ENCODE measurements at regions not wholly inside any gene's neighbourhood (a gene's known extent, or its start where the extent isn't known, plus 50 kb on each side); places are given as distances from the start of the nearest gene placed in this dataset.

DNA sequence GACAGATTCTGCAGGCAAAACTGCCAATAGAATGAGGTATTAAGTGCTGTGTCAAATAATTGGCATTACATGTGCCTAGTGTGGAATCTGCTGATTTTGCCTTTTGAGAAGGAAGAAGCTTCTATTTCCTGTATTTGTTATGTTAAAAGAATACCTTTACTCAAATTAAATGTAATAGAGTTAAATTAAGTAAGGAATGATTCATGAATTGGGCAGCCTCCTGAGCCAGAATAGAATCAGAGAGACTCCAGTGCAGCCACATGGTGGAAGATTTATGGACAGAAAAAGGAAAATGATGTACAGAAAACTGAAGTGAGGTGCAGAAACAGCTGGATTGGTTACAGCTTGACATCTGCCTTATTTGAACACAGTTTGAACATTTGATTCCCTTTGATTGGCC is 464.4 kb upstream of the SEMA6A start:
- ATAC-seq (no peak), DNase-seq (no peak)
- H3K27ac Mint-ChIP-seq = no peak overlapping the region
- Histone ChIP-seq H3K27ac (ENCODE audit: low read length) (no peak overlapping the region), H3K36me3 (ENCODE audit: control insufficient read depth, insufficient read depth, low read length) (no peaks in the 10 kb centered on the region), H3K4me3 (ENCODE audit: low read length) (no peak overlapping the region), H3K4me1 (ENCODE audit: control insufficient read depth, insufficient read depth, low read length) (no peaks in the 10 kb centered on the region), H3K27me3 (ENCODE audit: control insufficient read depth, insufficient read depth, low read length) (no peaks in the 10 kb centered on the region), H3K9me3 (ENCODE audit: control insufficient read depth, insufficient read depth, low read length) (no peaks in the 10 kb centered on the region)
- TF ChIP-seq, protein P1, sequence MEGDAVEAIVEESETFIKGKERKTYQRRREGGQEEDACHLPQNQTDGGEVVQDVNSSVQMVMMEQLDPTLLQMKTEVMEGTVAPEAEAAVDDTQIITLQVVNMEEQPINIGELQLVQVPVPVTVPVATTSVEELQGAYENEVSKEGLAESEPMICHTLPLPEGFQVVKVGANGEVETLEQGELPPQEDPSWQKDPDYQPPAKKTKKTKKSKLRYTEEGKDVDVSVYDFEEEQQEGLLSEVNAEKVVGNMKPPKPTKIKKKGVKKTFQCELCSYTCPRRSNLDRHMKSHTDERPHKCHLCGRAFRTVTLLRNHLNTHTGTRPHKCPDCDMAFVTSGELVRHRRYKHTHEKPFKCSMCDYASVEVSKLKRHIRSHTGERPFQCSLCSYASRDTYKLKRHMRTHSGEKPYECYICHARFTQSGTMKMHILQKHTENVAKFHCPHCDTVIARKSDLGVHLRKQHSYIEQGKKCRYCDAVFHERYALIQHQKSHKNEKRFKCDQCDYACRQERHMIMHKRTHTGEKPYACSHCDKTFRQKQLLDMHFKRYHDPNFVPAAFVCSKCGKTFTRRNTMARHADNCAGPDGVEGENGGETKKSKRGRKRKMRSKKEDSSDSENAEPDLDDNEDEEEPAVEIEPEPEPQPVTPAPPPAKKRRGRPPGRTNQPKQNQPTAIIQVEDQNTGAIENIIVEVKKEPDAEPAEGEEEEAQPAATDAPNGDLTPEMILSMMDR (IDR thresholded peaks at IDR 0.05) = no peak
- H3K36me3 Mint-ChIP-seq = no peaks in the 10 kb centered on the region
- peaks cover 3 to 7% of the 10 kb centered on the region in 2 donors for H3K9me3 Mint-ChIP-seq
- intact Hi-C loops (cut with micrococcal nuclease) = no loop called here
- H3K27me3 Mint-ChIP-seq (ENCODE audit: low read depth in 2 of 2) = no peaks in the 10 kb centered on the region
- H3K4me1 Mint-ChIP-seq = no peaks in the 10 kb centered on the region
- H3K4me3 Mint-ChIP-seq = no peak overlapping the region

DNA sequence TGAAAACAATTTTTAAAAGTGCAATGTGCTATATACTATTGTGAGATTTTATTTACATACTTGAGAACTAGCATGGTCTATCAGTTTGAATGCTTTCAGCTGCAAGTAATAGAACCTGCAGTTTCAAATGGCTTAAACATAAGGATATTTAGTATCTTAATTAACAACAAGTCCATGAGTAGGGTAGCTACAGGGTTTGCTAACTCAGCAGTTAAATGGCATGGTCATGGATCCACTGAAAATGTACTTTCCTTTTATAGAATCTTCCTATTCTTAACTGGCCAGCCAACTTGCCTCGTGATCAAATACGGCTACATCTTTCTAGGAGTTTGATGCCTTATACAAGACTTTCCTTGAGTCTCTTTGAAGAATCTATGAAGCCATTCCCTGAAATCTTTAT is 452.8 kb upstream of the SEMA6A start:
- H3K9me3 Mint-ChIP-seq = peaks cover 2 to 12% of the 10 kb centered on the region in 2 donors
- intact Hi-C loops (cut with micrococcal nuclease) = no loop called here
- DNase-seq = no peak
- no peak overlapping the region for H3K27ac ChIP-seq (ENCODE audit: low read length)
- TF ChIP-seq, protein P1 (IDR thresholded peaks at IDR 0.05) = no peak
- no peak overlapping the region for H3K27ac Mint-ChIP-seq
- no peak overlapping the region for H3K4me3 Mint-ChIP-seq
- H3K27me3 ChIP-seq (ENCODE audit: control insufficient read depth, insufficient read depth, low read length) = no peaks in the 10 kb centered on the region
- H3K27me3 Mint-ChIP-seq (ENCODE audit: low read depth in 2 of 2) = no peaks in the 10 kb centered on the region
- 96% methylated on average over 2 of the region's 2 CpGs for WGBS (ENCODE audit: insufficient coverage)
- no peaks in the 10 kb centered on the region for H3K9me3 ChIP-seq (ENCODE audit: control insufficient read depth, insufficient read depth, low read length)
- no peaks in the 10 kb centered on the region for H3K36me3 Mint-ChIP-seq
- no peaks in the 10 kb centered on the region for H3K4me1 ChIP-seq (ENCODE audit: control insufficient read depth, insufficient read depth, low read length)
- no peaks in the 10 kb centered on the region for H3K4me1 Mint-ChIP-seq
- ATAC-seq = no peak
- H3K36me3 ChIP-seq (ENCODE audit: control insufficient read depth, insufficient read depth, low read length) = no peaks in the 10 kb centered on the region
- H3K4me3 ChIP-seq (ENCODE audit: low read length) = no peak overlapping the region

DNA sequence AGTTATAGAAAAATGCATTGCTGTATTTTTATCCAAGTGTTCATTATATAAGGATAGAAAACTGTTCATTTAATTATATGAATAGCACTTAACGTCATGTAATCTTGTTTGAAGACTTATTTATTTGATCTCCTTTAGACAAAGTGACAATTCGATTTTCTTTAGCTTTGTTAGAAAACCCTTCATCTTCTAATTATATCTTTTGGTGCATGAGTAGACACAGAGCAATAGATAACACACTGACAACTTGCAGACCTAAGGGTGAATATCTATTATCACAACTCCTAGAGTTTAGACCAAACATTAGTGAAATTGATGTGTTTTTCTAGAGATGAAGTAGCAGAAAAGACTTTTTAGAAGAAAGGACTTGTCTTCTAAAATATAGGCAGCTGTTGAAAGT is 446.4 kb upstream of the SEMA6A start:
- ATAC-seq (no peak), DNase-seq (no peak)
- H3K4me3 Mint-ChIP-seq = no peak overlapping the region
- H3K9me3 Mint-ChIP-seq = peaks cover 0 to 5% of the 10 kb centered on the region in 2 donors
- H3K9me3 ChIP-seq (ENCODE audit: control insufficient read depth, insufficient read depth, low read length) = no peaks in the 10 kb centered on the region
- TF ChIP-seq, protein P1 (IDR thresholded peaks at IDR 0.05) = no peak
- WGBS (ENCODE audit: insufficient coverage) = 40% methylated on average over 1 of the region's 2 CpGs
- H3K4me1 ChIP-seq (ENCODE audit: control insufficient read depth, insufficient read depth, low read length) = no peaks in the 10 kb centered on the region
- no peak overlapping the region for H3K27ac Mint-ChIP-seq
- no peak overlapping the region for H3K4me3 ChIP-seq (ENCODE audit: low read length)
- H3K27me3 ChIP-seq (ENCODE audit: control insufficient read depth, insufficient read depth, low read length) = no peaks in the 10 kb centered on the region
- no peaks in the 10 kb centered on the region for H3K27me3 Mint-ChIP-seq (ENCODE audit: low read depth in 2 of 2)
- no peak overlapping the region for H3K27ac ChIP-seq (ENCODE audit: low read length)
- H3K36me3 Mint-ChIP-seq = no peaks in the 10 kb centered on the region
- no peaks in the 10 kb centered on the region for H3K36me3 ChIP-seq (ENCODE audit: control insufficient read depth, insufficient read depth, low read length)
- intact Hi-C loops (cut with micrococcal nuclease) = no loop called here
- H3K4me1 Mint-ChIP-seq = no peaks in the 10 kb centered on the region

DNA sequence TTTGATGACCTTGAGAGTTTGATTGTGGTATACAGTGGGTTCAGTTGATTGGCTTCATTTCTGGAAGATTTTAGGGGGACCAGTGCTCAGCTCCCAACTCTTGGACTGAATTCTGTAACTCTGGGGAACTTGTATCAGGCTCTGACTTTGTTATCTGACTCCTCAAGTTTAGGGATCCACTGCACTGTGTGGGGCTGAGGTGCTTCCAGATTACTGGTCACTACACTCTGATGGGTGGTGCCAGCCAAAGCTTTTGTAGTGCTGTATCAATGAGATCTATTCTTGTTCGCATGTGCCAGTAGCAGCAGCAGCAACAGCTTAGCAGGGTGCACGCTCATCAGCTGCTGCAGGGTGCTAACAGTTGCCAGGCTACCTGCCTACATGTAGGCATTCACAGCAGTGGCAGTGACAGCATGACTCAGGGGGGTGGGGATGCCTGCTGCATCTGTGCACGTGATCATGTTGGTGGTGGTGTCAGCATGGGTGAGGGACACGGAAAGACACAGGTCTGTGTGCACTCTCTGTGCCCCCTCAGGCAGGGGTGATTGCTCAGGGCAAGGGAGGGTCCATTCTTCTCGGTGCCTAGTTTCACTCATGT is 438.8 kb upstream of the SEMA6A start:
- Mint-ChIP-seq H3K36me3 (peaks cover 16% of the 10 kb centered on the region), H3K4me1 (no peaks in the 10 kb centered on the region), H3K27ac (no peak overlapping the region), H3K27me3 (ENCODE audit: low read depth in 2 of 2) (no peaks in the 10 kb centered on the region), H3K4me3 (no peak overlapping the region), H3K9me3 (peaks cover 14 to 19% of the 10 kb centered on the region in 2 donors)
- Histone ChIP-seq H3K36me3 (ENCODE audit: control insufficient read depth, insufficient read depth, low read length) (no peaks in the 10 kb centered on the region), H3K27me3 (ENCODE audit: control insufficient read depth, insufficient read depth, low read length) (no peaks in the 10 kb centered on the region), H3K4me3 (ENCODE audit: low read length) (no peak overlapping the region), H3K9me3 (ENCODE audit: control insufficient read depth, insufficient read depth, low read length) (no peaks in the 10 kb centered on the region), H3K27ac (ENCODE audit: low read length) (no peak overlapping the region), H3K4me1 (ENCODE audit: control insufficient read depth, insufficient read depth, low read length) (no peaks in the 10 kb centered on the region)
- ATAC-seq (no peak), DNase-seq (no peak)
- TF ChIP-seq, protein P1 (IDR thresholded peaks at IDR 0.05) = no peak
- WGBS (ENCODE audit: insufficient coverage) = 81% methylated on average over 5 of the region's 5 CpGs
- intact Hi-C loops (cut with micrococcal nuclease) = no loop called here
